ENCODE measurements at regions not wholly inside any gene's neighbourhood (a gene's known extent, or its start where the extent isn't known, plus 50 kb on each side); places are given as distances from the start of the nearest gene placed in this dataset.

GRCh38 chr4:53775381-53775780 lies 184.1 kb upstream of the LNX1 start:
- no peak for TF ChIP-seq GATA2 (IDR thresholded peaks at IDR 0.05; ENCODE audit: low read depth, low read length)
- no peak for TF ChIP-seq GATA3 (IDR thresholded peaks at IDR 0.05; ENCODE audit: low read depth, low read length)
